Stimulated activated CD4-positive, alpha-beta T cell treated with anti-CD3 and anti-CD28 coated beads, Interleukin-4, amount 100 ng/mL, for 4 hours (primary cell): ENCODE measurements at regions not wholly inside any gene's neighbourhood (a gene's known extent, or its start where the extent isn't known, plus 50 kb on each side); places are given as distances from the start of the nearest gene placed in this dataset.
A peak's percentile ranks its signal among the peaks of the same experiment; 100 is the strongest.

Experiments
- DNase-seq, 2 experiments: peaks; one replicate each; pipeline ENCODE4 v3.0.0-alpha.2; 2020

DNA sequence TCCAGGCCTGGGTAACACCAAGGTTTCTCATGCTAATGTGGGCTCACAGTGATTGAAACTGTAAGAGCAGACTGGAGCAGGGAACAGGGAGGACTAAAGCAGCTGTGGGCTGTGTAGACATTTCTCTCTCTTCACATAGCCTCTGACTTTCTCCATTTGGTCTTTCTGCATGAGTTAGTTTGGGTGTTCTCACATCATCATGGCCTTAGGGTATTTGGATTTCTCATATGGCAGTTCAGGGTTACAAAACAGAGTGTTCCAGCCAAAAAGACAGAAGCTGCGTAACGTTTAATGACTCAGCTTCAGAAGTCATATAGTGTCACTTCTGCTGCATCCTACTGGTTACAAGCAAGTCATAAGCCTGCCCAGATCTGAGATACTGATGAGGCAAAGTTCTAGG, 52.0 kb upstream of the OSBPL8 start:
- no peak for DNase-seq

- DNase-seq = no peak
These were observed 54.8 kb upstream of the OSBPL8 start for GRCh38 chr12:76614364-76614763.

DNA sequence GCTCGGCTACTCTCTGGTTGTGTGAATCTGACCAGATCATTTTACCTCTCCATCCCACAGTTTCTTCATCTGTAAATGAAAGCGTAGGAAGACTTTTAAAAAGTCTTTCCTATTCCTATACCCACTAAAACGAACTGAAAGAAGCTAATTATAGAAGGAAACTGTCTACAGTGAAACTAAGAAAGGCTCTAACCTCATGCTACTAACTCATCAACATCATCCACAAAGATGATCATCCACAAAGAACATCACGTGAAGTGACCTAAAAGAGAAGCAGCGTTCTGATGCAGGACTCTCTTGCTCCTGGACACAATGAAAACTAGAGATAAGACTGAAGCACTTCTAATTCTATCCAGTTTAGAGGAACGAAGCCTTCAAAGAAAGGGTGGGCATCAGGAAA, 58.5 kb upstream of the OSBPL8 start:
- DNase-seq = no peak

DNA sequence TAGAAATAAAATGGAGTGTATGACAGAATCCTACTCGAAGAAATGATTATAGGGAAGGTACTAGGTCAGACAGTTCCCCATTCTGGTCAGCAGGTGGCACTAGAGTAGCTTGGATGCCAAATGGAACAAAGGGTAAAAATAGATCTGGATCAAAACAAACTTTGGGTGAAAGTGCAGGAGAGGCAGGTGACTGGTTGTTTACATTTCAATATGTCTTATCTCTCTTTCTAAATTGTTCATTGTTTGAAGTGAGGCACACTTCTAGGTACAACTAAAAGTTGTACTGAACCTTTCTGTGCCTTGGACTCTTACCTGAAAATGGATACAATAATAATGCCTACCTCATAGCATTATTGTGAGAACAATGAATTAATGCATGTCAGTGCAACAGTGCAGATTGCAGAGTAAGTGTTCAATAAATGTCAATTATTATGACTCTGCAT, 62.0 kb upstream of the OSBPL8 start:
- DNase-seq = peak; percentile 56 to 57

- no peak for DNase-seq
These were observed 62.8 kb upstream of the OSBPL8 start for GRCh38 chr12:76622351-76622750.

DNA sequence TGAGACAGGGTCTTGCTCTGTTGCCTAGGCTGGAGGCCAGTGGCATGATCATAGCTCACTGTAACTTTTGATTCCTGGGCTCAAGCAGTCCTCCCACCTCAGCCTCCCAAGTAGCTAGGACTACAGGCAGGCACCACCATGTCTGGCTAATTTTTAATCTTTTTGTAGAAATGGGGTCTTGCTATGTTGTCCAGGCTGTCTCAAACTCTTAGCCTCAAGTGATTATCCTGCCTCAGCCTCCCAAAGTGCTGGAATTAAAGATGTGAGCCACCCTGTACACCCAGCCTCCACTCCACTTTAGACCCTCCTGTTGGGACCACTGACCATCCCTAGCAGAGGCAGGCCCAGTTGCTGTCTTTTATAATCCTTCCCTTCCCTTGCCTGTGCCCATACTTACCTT, 63.3 kb upstream of the OSBPL8 start:
- no peak for DNase-seq

GRCh38 chr12:76623931-76624330, 64.4 kb upstream of the OSBPL8 start:
- no peak for DNase-seq

GRCh38 chr12:76627346-76628135, 68.0 kb upstream of the OSBPL8 start:
- DNase-seq = no peak

DNA sequence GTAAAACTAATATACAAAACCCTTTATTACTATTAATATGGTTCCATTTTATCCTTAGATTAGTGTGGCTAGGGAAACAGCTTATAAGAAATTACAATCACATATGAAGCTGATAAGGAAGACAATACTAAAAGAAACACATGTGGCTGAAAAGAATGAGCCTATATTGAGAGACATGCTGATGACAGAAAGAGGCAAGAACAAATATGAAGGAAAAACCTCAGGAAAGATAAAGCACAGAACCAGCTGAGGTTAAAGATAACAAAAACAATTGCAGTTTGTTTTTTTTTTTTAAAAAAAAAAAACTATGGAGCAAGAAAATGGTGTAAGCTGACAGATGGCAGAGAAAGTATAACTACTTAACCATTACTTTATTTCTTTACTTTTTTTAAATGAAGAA, 69.2 kb upstream of the OSBPL8 start:
- no peak for DNase-seq

GRCh38 chr12:76631741-76632140, 72.2 kb upstream of the OSBPL8 start:
- DNase-seq = no peak

GRCh38 chr12:76633415-76633814, 73.8 kb upstream of the OSBPL8 start:
- DNase-seq = no peak

GRCh38 chr12:76634133-76634532, 74.6 kb upstream of the OSBPL8 start:
- DNase-seq = no peak

- no peak for DNase-seq
These were observed 76.6 kb upstream of the OSBPL8 start for GRCh38 chr12:76636121-76636692.

GRCh38 chr12:76637807-76638206, 78.2 kb upstream of the OSBPL8 start:
- no peak for DNase-seq

GRCh38 chr12:76639646-76640045, 80.1 kb upstream of the OSBPL8 start:
- DNase-seq = no peak

DNA sequence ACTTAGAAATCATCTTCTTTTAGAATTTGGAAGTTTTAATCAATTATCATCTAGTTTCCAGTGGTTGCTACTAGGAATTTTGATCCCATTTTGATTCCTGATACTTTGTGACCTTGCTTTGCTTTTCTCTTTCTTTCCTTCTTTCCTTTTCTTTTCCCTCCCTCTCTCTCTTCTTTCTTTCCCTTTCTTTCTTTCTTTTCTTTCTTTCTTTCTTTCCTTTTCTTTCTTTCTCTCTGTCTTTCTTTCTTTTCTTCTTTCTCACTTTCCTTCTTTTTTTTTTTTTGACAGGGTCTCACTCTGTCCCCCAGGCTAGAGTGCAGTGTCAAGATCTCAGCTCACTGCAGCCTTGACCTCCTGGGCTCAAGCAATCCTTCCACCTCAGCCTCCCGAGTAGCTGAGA, 81.5 kb upstream of the OSBPL8 start:
- no peak for DNase-seq

GRCh38 chr12:76641961-76642360, 82.4 kb upstream of the OSBPL8 start:
- DNase-seq = no peak

GRCh38 chr12:76643438-76643837, 83.9 kb upstream of the OSBPL8 start:
- DNase-seq = no peak

DNA sequence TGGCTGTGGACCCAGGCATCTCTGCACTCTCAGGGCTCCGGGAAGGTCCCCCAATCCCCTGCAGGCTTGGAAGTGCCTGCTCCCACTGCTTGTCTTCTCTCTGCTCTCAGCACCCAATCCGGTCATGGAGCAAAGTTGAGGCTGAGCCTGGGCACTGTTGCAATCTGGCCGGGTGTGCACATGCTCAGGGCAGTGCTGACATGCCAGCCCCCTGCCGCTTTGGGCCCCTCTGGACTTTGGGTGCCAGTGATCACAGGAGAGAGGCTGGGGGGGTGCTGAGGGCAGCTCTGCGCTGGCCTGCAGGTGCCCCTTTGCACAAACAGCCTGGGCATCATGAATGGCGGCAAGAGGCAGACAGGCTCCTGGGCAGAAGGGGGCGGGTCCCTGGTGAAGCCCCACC, 85.4 kb upstream of the OSBPL8 start:
- no peak for DNase-seq

DNA sequence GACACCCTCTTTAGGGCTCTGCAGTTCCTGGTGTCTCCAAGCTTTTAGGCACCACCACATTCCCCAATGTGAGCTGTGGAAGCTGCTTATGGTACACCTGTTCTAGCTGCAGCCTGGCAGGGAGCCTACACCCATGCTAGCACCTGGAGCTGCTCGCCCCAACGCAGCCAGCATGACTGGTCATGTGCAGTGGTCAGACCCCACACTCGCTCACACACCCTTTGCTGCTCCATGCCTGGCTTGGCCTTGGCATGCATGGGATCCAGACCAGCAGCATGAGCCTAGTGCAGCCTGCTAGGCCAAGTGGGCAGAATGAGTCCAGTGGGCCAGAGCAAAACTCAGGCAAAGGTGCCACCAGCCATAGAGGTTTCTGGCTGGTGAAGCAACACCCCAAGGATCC, 86.4 kb upstream of the OSBPL8 start:
- no peak for DNase-seq

GRCh38 chr12:76646366-76646765, 86.8 kb upstream of the OSBPL8 start:
- no peak for DNase-seq

GRCh38 chr12:76649099-76649498, 89.5 kb upstream of the OSBPL8 start:
- no peak for DNase-seq

- no peak for DNase-seq
These were observed 92.8 kb upstream of the OSBPL8 start for GRCh38 chr12:76652402-76652801.

- DNase-seq = no peak
These were observed 93.8 kb upstream of the OSBPL8 start for GRCh38 chr12:76653342-76653741.

DNA sequence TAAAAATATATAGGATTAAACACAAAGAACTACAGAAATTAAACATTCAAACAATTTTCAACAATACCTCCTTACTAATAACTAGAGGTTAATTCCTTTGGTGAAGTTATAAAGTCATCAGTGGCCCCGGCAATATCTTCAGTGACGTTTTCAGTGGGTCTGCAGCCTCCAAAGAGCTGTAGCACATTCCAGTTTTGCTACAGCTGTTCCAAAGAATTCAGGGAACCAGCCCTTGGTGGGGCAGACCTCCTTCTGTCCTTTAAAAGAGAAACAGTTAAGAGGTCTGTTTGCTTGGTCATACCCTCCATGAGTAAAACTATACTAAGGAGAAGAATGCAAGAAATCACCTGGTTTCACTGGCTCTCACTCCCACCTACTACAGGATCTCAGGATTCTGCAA, 99.2 kb upstream of the ZDHHC17 start:
- no peak for DNase-seq
